GM12892 (cell line): ENCODE measurements at regions not wholly inside any gene's neighbourhood (a gene's known extent, or its start where the extent isn't known, plus 50 kb on each side); places are given as distances from the start of the nearest gene placed in this dataset.

Experiments
- DNase-seq: peaks from one replicate; pipeline ENCODE4 v3.0.0; 2011; ENCODE audit not compliant: insufficient read length
- FAIRE-seq: peaks from 2 replicates; lab custom pipeline; 2011; peaks lifted over from hg19 to GRCh38; lab: Jason Lieb, UNC
- POLR2A ChIP-seq: IDR thresholded peaks from 2 replicates; pipeline ENCODE4 v1.6.1; 2011; ENCODE audit warnings: low read depth, low read length, control low read depth
- POLR2AphosphoS5 ChIP-seq: IDR thresholded peaks from 2 replicates; pipeline ENCODE4 v1.6.1; 2011; ENCODE audit warnings: low read depth, low read length, control low read depth
- TAF1 ChIP-seq: IDR thresholded peaks from 2 replicates; pipeline ENCODE4 v1.6.1; 2011; ENCODE audit warnings: low read depth, mild to moderate bottlenecking, control low read depth, low read length, borderline replicate concordance

- TF ChIP-seq POLR2AphosphoS5 (no peak), POLR2A (no peak), TAF1 (no peak)
- FAIRE-seq (no peak), DNase-seq (no peak)
These were observed 268.2 kb upstream of the NR5A2 start for GRCh38 chr1:199759268-199759730.

GRCh38 chr1:199762572-199762971 is 264.9 kb upstream of the NR5A2 start:
- TF ChIP-seq POLR2AphosphoS5 (no peak), TAF1 (no peak), POLR2A (no peak)
- DNase-seq, result no peak
- no peak for FAIRE-seq

DNA sequence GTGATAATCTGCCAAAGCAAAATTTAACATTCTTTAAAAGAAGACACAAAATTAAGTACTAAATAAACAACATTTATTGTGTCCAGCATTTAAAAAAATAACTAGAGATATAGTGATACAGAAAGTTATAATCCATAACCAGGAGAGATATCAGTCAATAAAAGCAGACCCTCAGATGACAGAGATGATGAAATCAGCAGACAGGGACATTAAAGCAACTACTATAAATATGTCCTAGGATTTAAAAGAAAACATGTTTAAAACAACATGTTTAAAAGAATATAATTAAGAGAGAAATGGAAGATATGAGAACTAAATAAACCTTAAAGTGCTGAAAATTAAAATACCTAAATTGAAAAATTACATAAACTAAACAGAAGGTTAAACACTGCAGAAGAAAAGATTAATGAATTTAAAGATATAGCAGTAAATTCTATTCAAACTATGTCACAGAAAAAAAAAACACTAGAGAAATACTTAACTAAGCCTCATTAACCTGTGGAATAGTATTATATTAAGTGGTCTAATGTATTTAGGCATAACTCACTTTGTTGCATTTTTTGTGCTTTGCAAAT is 261.2 kb upstream of the NR5A2 start:
- DNase-seq, result no peak
- TF ChIP-seq POLR2A, result no peak
- no peak for TF ChIP-seq POLR2AphosphoS5
- TF ChIP-seq TAF1, result no peak
- FAIRE-seq, result no peak

- no peak for FAIRE-seq
- no peak for DNase-seq
- TF ChIP-seq TAF1 (no peak), POLR2A (no peak), POLR2AphosphoS5 (no peak)
These were observed 259.8 kb upstream of the NR5A2 start for GRCh38 chr1:199767700-199768099.

GRCh38 chr1:199774433-199775089 is 252.9 kb upstream of the NR5A2 start:
- DNase-seq, result no peak
- FAIRE-seq, result no peak
- no peak for TF ChIP-seq POLR2AphosphoS5
- no peak for TF ChIP-seq TAF1
- no peak for TF ChIP-seq POLR2A

GRCh38 chr1:199776768-199777497 is 250.6 kb upstream of the NR5A2 start:
- FAIRE-seq (no peak), DNase-seq (no peak)
- no peak for TF ChIP-seq TAF1

- no peak for TF ChIP-seq TAF1
- TF ChIP-seq POLR2AphosphoS5, result no peak
- TF ChIP-seq POLR2A, result no peak
- FAIRE-seq (no peak), DNase-seq (no peak)
These were observed 249.1 kb upstream of the NR5A2 start for GRCh38 chr1:199778324-199778955.

DNA sequence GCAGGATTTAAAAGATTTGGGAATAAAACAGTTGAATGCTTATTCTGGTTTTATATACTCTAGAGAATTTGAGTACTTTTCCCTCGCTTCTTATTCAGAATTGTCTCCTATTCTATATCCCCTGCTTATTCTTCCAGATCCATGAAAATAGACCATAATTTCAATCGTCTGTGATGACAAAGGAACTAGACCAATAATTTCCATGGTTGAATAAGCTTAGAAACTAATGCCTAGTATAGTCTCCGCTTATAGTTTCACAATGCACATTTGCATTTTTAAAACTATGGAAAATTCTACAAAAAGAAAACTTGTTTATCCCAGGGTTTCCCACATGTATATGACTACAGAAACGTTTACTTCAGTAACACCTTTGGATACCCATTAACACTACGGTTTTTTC is 247.4 kb upstream of the NR5A2 start:
- no peak for FAIRE-seq

DNA sequence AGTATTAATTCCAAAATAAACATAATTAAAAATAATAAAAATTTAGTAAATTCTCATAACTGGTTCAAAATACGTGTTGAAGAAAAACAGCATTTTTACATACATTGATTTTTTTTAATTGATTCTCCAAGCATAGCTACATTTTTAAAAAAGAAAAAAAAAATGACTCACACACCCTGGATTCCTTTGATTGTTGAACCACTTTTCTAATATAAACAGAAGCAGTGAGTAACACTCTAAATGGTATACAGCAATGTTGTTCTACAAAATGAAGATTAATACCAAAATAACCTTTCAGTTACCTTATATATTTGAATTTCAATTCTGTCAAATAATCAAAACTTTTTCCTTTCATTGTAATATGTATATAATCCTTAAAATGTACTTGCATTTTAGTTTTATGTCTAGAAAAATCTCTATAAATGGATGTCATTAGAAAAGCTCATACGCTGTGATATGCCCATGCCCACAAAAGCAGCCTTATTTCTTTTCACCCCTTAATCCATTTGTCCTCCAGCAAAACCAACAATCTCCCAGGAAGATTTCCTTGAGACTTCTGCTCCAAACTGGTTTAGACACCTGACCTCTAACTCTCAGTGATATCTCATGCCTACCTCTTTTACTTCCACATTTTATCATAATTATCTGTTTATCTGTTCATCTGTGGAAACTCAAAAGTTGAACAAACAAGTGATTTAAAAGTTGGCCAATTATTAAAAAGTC is 246.4 kb upstream of the NR5A2 start:
- no peak for TF ChIP-seq POLR2AphosphoS5
- TF ChIP-seq POLR2A, result no peak
- no peak for TF ChIP-seq TAF1
- DNase-seq (no peak), FAIRE-seq (no peak)

More for the DNA sequence above, 247.4 kb upstream of the NR5A2 start:
- no peak for DNase-seq
- TF ChIP-seq POLR2AphosphoS5 (no peak), POLR2A (no peak), TAF1 (no peak)

- FAIRE-seq, result no peak
- TF ChIP-seq POLR2A (no peak), POLR2AphosphoS5 (no peak), TAF1 (no peak)
- no peak for DNase-seq
These were observed 243.2 kb upstream of the NR5A2 start for GRCh38 chr1:199784138-199784895.
